ENCODE measurements at regions not wholly inside any gene's neighbourhood (a gene's known extent, or its start where the extent isn't known, plus 50 kb on each side); places are given as distances from the start of the nearest gene placed in this dataset.

GRCh38 chrX:88655460-88655859, 91.6 kb upstream of the CPXCR1 start:
- TF ChIP-seq CTCF (IDR thresholded peaks at IDR 0.05; ENCODE audit: poor library complexity) (no peak), EZH2 (IDR thresholded peaks at IDR 0.05; ENCODE audit: borderline replicate concordance) (no peak), EZH2phosphoT487 (IDR thresholded peaks at IDR 0.05; ENCODE audit: low read depth, severe bottlenecking, unreplicated experiment) (no peak)

Data from hepatocyte (in vitro differentiated cells).